ENCODE measurements at regions not wholly inside any gene's neighbourhood (a gene's known extent, or its start where the extent isn't known, plus 50 kb on each side); places are given as distances from the start of the nearest gene placed in this dataset.
A peak's percentile ranks its signal among the peaks of the same experiment; 100 is the strongest.

GRCh38 chr2:58447586-58447985, 206.5 kb upstream of the FANCL start:
- H3K4me1 Mint-ChIP-seq = no peaks in the 10 kb centered on the region
- H3K9me3 Mint-ChIP-seq = no peaks in the 10 kb centered on the region
- peaks cover 10% of the 10 kb centered on the region for H3K27me3 Mint-ChIP-seq
- DNase-seq (ENCODE audit: low spot score in 2 of 2) = no peak
- H3K36me3 Mint-ChIP-seq (ENCODE audit: insufficient read depth) = peaks cover 4% of the 10 kb centered on the region
- H3K4me3 Mint-ChIP-seq = no peak overlapping the region
- ATAC-seq (replicated peaks; ENCODE audit: extremely low read depth, poor library complexity, severe bottlenecking) = no peak
- H3K27ac Mint-ChIP-seq (ENCODE audit: low read depth) = no peak overlapping the region

GRCh38 chr2:58441643-58442042, 200.5 kb upstream of the FANCL start:
- DNase-seq (ENCODE audit: low spot score in 2 of 2) = no peak
- no peak overlapping the region for H3K4me3 Mint-ChIP-seq
- H3K9me3 Mint-ChIP-seq = peaks cover 5% of the 10 kb centered on the region
- H3K27me3 Mint-ChIP-seq = peaks cover 13% of the 10 kb centered on the region
- no peak overlapping the region for H3K27ac Mint-ChIP-seq (ENCODE audit: low read depth)
- no peak for ATAC-seq (replicated peaks; ENCODE audit: extremely low read depth, poor library complexity, severe bottlenecking)
- peaks cover 5% of the 10 kb centered on the region for H3K36me3 Mint-ChIP-seq (ENCODE audit: insufficient read depth)
- H3K4me1 Mint-ChIP-seq = no peaks in the 10 kb centered on the region

- no peaks in the 10 kb centered on the region for H3K4me1 Mint-ChIP-seq
- H3K9me3 Mint-ChIP-seq = peaks cover 5% of the 10 kb centered on the region
- peaks cover 16% of the 10 kb centered on the region for H3K27me3 Mint-ChIP-seq
- H3K36me3 Mint-ChIP-seq (ENCODE audit: insufficient read depth) = peaks cover 1% of the 10 kb centered on the region
- no peak for ATAC-seq (replicated peaks; ENCODE audit: extremely low read depth, poor library complexity, severe bottlenecking)
- H3K4me3 Mint-ChIP-seq = no peak overlapping the region
- H3K27ac Mint-ChIP-seq (ENCODE audit: low read depth) = no peak overlapping the region
- no peak for DNase-seq (ENCODE audit: low spot score in 2 of 2)
Measured at GRCh38 chr2:58436872-58437271, 195.7 kb upstream of the FANCL start.

GRCh38 chr2:58435246-58435645, 194.1 kb upstream of the FANCL start:
- ATAC-seq (replicated peaks; ENCODE audit: extremely low read depth, poor library complexity, severe bottlenecking) = no peak
- Mint-ChIP-seq H3K27me3 (peaks cover 32% of the 10 kb centered on the region), H3K36me3 (ENCODE audit: insufficient read depth) (no peaks in the 10 kb centered on the region), H3K27ac (ENCODE audit: low read depth) (no peak overlapping the region), H3K4me1 (no peaks in the 10 kb centered on the region), H3K9me3 (peaks cover 5% of the 10 kb centered on the region), H3K4me3 (no peak overlapping the region)
- no peak for DNase-seq (ENCODE audit: low spot score in 2 of 2)

- DNase-seq (ENCODE audit: low spot score in 2 of 2) = no peak
- ATAC-seq (replicated peaks; ENCODE audit: extremely low read depth, poor library complexity, severe bottlenecking) = no peak
- no peaks in the 10 kb centered on the region for H3K36me3 Mint-ChIP-seq (ENCODE audit: insufficient read depth)
Measured at GRCh38 chr2:58434692-58435091, 193.6 kb upstream of the FANCL start.

GRCh38 chr2:58432491-58433170, 191.5 kb upstream of the FANCL start:
- Mint-ChIP-seq H3K27me3 (peaks cover 52% of the 10 kb centered on the region), H3K27ac (ENCODE audit: low read depth) (no peak overlapping the region), H3K36me3 (ENCODE audit: insufficient read depth) (no peaks in the 10 kb centered on the region), H3K4me3 (no peak overlapping the region), H3K4me1 (peaks cover 4% of the 10 kb centered on the region), H3K9me3 (peaks cover 4% of the 10 kb centered on the region)
- DNase-seq (ENCODE audit: low spot score in 2 of 2) (no peak), ATAC-seq (replicated peaks; ENCODE audit: extremely low read depth, poor library complexity, severe bottlenecking) (no peak)

More at GRCh38 chr2:58434692-58435091, 193.6 kb upstream of the FANCL start:
- H3K9me3 Mint-ChIP-seq = peaks cover 5% of the 10 kb centered on the region
- H3K27me3 Mint-ChIP-seq = peaks cover 38% of the 10 kb centered on the region
- no peak overlapping the region for H3K27ac Mint-ChIP-seq (ENCODE audit: low read depth)
- no peaks in the 10 kb centered on the region for H3K4me1 Mint-ChIP-seq
- no peak overlapping the region for H3K4me3 Mint-ChIP-seq

- Mint-ChIP-seq H3K27ac (ENCODE audit: low read depth) (no peak overlapping the region), H3K4me3 (peak overlapping the region; percentile 35), H3K9me3 (peaks cover 6% of the 10 kb centered on the region), H3K27me3 (peaks cover 70% of the 10 kb centered on the region), H3K36me3 (ENCODE audit: insufficient read depth) (no peaks in the 10 kb centered on the region), H3K4me1 (peaks cover 4% of the 10 kb centered on the region)
- no peak for DNase-seq (ENCODE audit: low spot score in 2 of 2)
- ATAC-seq (replicated peaks; ENCODE audit: extremely low read depth, poor library complexity, severe bottlenecking) = no peak
Measured at GRCh38 chr2:58429014-58429875, 188.1 kb upstream of the FANCL start.

- ATAC-seq (replicated peaks; ENCODE audit: extremely low read depth, poor library complexity, severe bottlenecking) (no peak), DNase-seq (ENCODE audit: low spot score in 2 of 2) (no peak)
- Mint-ChIP-seq H3K4me3 (peak overlapping the region; percentile 35), H3K36me3 (ENCODE audit: insufficient read depth) (no peaks in the 10 kb centered on the region), H3K27ac (ENCODE audit: low read depth) (no peak overlapping the region), H3K9me3 (peaks cover 6% of the 10 kb centered on the region), H3K27me3 (peaks cover 71% of the 10 kb centered on the region), H3K4me1 (peaks cover 4% of the 10 kb centered on the region)
Measured at GRCh38 chr2:58428096-58429013, 187.2 kb upstream of the FANCL start.

GRCh38 chr2:58427572-58428095, 186.5 kb upstream of the FANCL start:
- H3K27me3 Mint-ChIP-seq = peaks cover 71% of the 10 kb centered on the region
- H3K9me3 Mint-ChIP-seq = peaks cover 6% of the 10 kb centered on the region
- H3K27ac Mint-ChIP-seq (ENCODE audit: low read depth) = no peak overlapping the region
- H3K4me1 Mint-ChIP-seq = peaks cover 4% of the 10 kb centered on the region
- H3K4me3 Mint-ChIP-seq = no peak overlapping the region
- no peak for ATAC-seq (replicated peaks; ENCODE audit: extremely low read depth, poor library complexity, severe bottlenecking)
- DNase-seq (ENCODE audit: low spot score in 2 of 2) = no peak
- no peaks in the 10 kb centered on the region for H3K36me3 Mint-ChIP-seq (ENCODE audit: insufficient read depth)

GRCh38 chr2:58425368-58425767, 184.2 kb upstream of the FANCL start:
- H3K9me3 Mint-ChIP-seq = peaks cover 6% of the 10 kb centered on the region
- no peak overlapping the region for H3K4me3 Mint-ChIP-seq
- H3K4me1 Mint-ChIP-seq = peaks cover 4% of the 10 kb centered on the region
- H3K27me3 Mint-ChIP-seq = peaks cover 55% of the 10 kb centered on the region
- no peaks in the 10 kb centered on the region for H3K36me3 Mint-ChIP-seq (ENCODE audit: insufficient read depth)
- DNase-seq (ENCODE audit: low spot score in 2 of 2) (no peak), ATAC-seq (replicated peaks; ENCODE audit: extremely low read depth, poor library complexity, severe bottlenecking) (no peak)
- no peak overlapping the region for H3K27ac Mint-ChIP-seq (ENCODE audit: low read depth)

GRCh38 chr2:58419983-58420382, 178.9 kb upstream of the FANCL start:
- no peak overlapping the region for H3K27ac Mint-ChIP-seq (ENCODE audit: low read depth)
- no peaks in the 10 kb centered on the region for H3K4me1 Mint-ChIP-seq
- no peak for ATAC-seq (replicated peaks; ENCODE audit: extremely low read depth, poor library complexity, severe bottlenecking)
- no peak for DNase-seq (ENCODE audit: low spot score in 2 of 2)
- H3K36me3 Mint-ChIP-seq (ENCODE audit: insufficient read depth) = no peaks in the 10 kb centered on the region
- no peak overlapping the region for H3K4me3 Mint-ChIP-seq
- H3K27me3 Mint-ChIP-seq = peaks cover 9% of the 10 kb centered on the region
- no peaks in the 10 kb centered on the region for H3K9me3 Mint-ChIP-seq

- no peaks in the 10 kb centered on the region for H3K4me1 Mint-ChIP-seq
- no peak overlapping the region for H3K4me3 Mint-ChIP-seq
- H3K9me3 Mint-ChIP-seq = no peaks in the 10 kb centered on the region
- H3K27me3 Mint-ChIP-seq = no peaks in the 10 kb centered on the region
- H3K36me3 Mint-ChIP-seq (ENCODE audit: insufficient read depth) = no peaks in the 10 kb centered on the region
- no peak overlapping the region for H3K27ac Mint-ChIP-seq (ENCODE audit: low read depth)
- ATAC-seq (replicated peaks; ENCODE audit: extremely low read depth, poor library complexity, severe bottlenecking) = no peak
- DNase-seq (ENCODE audit: low spot score in 2 of 2) = no peak
Measured at GRCh38 chr2:58416696-58417095, 175.6 kb upstream of the FANCL start.
